ENCODE measurements at regions not wholly inside any gene's neighbourhood (a gene's known extent, or its start where the extent isn't known, plus 50 kb on each side); places are given as distances from the start of the nearest gene placed in this dataset.

DNA sequence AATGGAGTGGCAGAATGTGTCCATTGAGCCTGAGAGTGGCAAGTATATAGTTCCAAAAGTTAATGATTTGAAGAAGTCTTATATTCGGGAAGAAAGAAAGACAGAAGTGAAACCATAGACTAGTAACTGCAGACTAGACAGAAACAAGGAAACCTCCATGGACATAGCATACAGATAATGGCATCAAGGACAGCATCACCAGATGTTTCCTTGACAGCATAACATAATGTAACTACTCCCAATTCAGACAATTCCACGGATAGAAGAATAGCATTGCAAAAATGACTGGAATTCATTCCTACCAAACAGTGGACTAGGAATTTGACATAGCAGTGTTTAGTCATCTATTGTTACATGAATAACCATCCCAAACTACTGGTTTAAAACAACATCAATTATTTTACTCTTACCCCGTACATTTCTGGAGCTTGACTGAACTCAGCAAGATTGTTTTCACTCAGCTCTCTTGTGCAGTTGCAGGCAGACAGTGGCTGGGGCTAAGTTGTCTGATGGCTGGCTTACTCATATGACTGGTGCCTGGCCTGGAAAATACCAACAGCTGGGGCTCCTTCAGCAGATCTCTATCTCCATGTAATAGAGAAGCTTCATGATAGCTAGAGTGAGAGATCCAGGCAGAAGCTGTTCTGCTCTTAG lies 109.7 kb upstream of the GADL1 start:
- DNase-seq (ENCODE audit: insufficient read length, low spot score), result peak; percentile 15

DNA sequence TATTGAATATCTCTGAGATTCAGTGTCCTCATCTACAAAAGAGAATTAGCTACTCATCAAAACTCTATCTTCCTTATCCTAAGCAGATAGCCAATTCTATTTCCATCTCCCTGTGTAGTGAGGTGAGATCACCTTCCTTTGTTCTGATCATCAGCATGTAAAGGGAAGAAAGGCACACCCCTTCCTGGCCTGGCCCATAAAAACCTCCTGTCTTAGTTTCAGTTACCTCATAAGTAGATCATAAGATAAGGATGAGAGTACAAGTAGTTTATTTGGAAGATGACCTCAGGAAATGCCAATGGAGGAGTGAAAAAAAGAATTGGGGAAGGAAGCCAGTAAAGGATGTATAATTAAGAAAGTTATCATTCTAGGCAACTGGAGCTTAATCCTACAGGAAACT lies 114.5 kb upstream of the GADL1 start:
- FAIRE-seq (no peak), DNase-seq (ENCODE audit: insufficient read length, low spot score) (no peak)

More for the DNA sequence above, 109.7 kb upstream of the GADL1 start:
- no peak for FAIRE-seq

DNA sequence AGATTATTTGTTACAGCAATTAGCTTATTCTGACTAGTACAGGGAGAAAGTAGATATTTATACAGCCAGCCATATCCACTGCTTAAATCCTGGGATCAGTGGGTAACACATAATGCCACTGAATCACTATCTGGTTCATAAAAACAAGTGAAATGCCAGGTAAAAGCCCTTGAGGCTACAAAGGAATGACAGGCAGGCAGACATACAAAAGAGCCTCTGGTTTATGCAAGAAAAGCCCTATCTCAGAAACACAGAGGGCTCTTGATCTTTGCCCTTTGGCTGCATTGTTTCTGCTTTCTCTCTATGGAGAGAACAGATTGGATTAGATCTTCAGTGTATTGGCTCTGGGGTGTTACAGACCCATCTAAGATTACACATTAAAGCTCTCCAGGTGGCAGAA lies 115.4 kb upstream of the GADL1 start:
- DNase-seq (ENCODE audit: insufficient read length, low spot score), result no peak
- FAIRE-seq, result no peak

DNA sequence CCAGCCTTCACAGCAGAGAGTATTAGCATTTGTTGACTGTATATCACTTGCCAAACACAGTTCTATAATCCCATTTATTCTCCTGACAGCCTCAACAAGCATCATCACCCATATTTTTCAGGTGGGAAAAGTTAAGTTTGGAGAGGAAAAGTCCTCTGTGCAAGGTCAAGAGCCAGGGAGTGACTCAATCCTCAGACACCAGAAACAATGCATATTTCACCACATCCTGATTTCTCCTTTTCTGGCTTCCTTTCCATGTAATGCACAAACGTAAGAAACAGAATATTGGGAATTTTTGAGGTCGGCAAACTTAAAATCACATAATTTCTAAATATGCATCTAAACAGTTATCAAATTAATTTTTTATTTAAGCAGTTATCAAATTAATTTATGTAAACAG lies 116.0 kb upstream of the GADL1 start:
- DNase-seq (ENCODE audit: insufficient read length, low spot score), result peak; percentile 6
- no peak for FAIRE-seq

DNA sequence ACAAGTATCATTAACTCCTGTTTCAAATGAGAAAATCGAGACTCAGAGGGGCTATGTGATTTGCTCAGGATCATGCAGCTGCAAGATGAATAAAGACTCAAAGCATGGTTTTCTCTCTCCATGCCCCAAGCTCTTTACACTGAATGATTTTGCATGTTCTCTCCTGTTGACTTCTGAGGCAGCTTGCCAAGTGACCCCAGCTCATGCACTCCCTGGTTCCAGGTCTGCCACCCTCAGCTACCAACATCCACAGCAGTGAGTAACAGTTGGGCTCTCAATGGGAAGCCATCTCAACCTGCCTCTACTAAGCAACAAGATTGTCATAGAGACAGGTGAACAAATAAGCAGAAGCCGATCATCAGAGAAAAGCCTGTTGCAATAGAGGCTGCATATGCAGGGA lies 116.9 kb upstream of the GADL1 start:
- DNase-seq (ENCODE audit: insufficient read length, low spot score) (no peak), FAIRE-seq (no peak)

DNA sequence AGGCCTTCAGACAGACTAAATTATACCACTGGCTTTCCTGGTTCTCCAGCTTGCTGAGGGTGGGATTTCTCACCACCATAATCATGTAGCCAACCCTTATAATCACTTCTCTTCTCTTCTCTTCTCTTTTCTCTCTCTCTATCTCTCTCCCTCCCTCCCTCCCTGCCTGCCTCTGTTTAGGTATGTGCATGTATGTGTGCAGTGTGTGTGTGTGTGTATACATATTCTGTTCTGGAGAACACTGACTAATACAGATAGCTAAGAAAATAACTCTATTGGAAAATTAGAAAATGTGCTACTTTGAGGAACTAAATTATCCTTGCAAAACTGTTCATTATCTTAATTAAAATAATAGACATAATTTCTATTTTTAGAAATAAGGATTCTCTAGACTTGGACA lies 118.6 kb upstream of the GADL1 start:
- FAIRE-seq (no peak), DNase-seq (ENCODE audit: insufficient read length, low spot score) (no peak)

DNA sequence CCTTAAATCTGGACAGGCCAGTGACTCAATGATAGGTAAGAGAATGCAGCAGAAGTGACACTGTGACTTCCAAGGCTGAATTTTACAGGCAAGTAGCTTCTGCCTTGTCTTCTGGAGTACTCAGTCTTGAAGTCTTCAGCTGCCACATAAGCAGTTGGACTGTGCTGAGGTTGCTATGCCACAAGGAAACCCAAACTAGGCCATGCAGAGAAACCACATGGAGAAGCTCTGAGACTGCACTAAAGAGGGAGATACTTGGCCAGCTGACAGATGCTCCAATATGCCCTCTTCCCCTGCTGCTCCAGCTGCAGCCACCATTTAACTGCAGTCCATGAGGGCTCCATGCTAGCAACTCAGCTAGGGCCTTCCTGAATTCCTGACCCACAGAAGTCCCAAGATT lies 119.4 kb upstream of the GADL1 start:
- FAIRE-seq (no peak), DNase-seq (ENCODE audit: insufficient read length, low spot score) (no peak)

DNA sequence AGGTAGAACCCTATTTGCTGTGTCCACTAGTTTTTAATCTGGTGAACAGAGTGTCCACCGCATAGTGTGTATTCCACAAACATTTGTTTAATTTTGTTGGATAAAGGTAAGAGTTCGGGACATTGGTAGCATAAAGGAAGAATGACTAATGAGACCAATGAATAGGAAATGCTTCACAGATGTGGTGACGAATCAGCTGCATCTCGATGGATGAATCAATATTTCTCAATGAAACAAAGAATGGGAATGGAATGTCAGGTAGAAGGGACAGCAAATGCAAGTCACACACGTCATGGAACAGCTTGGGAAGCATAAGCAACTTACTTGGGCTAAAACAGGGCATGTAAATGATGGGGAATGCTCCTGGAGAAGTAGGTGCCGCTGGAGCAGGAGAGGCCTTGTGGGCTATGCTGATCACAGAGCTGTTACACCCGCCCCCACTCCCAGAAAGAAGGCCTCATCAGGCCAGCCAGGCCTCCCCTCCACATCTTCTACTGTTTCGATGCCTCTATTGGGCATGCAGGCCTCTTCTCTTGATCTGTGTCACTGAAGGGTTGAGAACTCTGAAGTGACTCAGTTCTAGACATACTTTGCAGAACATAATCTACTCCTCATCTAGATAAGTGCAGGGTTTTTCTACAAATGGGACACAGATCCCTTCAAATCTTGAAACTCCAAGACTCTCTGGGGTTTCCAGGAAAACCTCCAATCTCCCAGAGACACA lies 120.0 kb upstream of the GADL1 start:
- no peak for DNase-seq (ENCODE audit: insufficient read length, low spot score)

DNA sequence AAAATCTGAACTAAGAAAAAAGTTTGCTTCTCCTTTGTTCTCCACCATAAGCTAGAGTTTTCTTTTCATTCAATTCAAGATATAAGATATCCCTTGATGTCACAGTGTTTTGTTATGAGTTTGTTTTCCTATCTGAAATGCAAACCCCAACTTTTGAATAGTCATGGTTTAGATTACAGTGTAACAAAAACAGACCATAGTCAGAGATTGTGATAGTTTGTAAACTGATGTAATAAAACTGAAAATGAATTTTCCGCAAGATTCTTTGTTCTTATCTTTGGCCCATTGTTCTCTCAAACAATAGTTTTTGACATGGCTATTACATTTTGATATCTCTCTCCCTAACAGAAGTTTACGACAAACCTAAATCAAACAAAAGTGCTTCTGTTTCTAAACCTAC lies 121.7 kb upstream of the GADL1 start:
- FAIRE-seq (no peak), DNase-seq (ENCODE audit: insufficient read length, low spot score) (no peak)

More for the DNA sequence above, 120.0 kb upstream of the GADL1 start:
- FAIRE-seq, result no peak

DNA sequence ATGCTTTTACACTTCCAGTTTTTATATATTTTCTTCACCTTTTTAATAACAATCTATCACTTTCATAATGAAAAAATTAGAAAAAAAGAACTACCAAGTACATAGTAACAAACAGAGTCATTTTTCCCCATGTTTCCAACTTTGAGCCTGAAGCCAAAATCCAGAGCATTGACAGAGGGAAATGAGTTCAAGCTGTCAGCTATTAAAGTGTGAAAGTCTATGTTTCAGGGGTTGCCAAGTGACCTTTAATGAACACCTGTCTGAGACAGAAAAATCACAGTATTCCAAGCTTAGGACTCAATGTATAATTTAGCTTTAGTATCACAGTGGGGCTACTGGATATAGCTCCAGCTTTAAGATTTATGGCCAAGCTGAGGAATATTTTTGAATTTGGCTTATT lies 128.3 kb upstream of the GADL1 start:
- FAIRE-seq (no peak), DNase-seq (ENCODE audit: insufficient read length, low spot score) (no peak)

DNA sequence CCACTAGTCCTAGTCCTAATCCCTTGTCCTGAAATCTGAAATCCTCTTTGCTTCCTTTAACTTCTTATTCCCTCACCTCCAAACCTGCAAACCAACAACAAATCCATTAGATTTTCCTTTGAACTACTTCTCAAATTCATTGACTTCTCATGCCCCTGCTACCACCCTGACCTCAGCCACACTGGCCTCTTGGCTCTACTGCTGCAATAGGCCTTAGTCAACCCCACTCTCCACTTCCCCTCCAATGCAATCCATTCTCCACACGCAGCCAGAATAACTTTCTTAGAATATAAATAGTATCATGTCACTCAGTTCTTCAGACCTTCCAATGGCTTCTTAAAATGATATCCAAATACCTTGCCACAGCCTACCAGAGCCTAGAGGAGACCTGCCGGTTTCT lies 131.1 kb upstream of the GADL1 start:
- FAIRE-seq (no peak), DNase-seq (ENCODE audit: insufficient read length, low spot score) (no peak)

DNA sequence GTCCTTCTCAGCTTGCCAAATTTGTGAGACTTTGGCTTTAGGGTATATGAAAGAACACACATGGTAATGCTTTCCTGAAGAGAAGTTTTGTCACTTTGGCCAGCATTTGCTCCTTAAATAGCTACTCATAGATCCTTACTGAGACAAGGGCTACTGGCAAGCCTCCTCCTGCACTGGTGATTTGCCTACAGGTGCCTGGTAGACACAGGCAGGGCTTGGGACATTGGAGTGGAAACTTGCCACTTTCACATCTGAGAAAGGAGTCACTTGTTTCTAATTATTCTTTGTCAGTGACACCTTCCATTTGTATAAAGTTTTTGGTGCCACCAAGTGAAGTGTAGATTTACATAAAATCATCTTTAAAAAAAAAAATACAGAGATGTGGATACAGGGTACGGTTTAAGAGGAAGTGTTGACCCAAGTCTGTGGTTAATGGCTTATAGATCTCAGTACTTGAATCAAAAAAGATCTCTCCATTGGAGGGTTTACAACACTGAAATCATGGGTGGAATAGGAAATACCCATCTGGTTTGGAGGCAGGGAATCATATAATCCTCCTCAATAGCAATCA lies 132.8 kb upstream of the GADL1 start:
- no peak for DNase-seq (ENCODE audit: insufficient read length, low spot score)
- FAIRE-seq, result no peak

DNA sequence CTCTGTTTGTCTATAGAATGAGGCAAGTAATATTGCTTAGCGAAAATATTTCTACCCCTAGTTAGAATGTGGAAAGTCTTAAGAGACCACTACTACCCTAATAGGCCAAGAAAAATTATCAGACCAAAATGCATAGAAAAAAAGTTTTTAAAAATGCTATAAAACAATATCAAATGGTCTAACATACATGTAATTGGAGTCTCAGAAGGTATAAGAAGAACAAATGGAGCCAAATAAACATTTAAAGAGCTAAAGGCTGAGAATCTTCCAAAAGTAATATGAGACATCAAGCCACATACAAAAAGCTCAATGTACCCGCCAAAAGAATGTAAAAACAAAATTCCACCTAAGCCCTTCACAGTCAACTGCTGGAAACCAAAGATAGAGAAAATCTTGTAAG lies 133.5 kb upstream of the GADL1 start:
- no peak for FAIRE-seq

DNA sequence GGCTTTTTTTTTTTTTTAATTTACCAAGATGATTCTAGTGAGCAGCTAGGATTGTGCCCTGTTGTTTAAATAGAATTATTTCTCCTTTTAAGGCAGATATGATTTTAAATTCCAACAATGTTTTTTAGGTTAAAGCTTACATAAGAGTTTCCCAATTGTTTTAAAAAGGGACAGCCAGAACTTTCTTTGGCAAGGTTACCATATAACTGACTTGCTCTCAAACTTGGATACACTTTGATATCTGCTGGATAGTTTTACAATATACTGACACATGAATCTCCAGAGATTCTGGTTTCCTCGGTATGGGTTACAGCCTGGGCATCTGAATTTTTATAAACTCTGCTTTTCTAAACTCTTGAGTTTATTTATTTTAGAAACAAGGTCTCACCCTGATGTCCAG lies 134.3 kb upstream of the GADL1 start:
- FAIRE-seq (no peak), DNase-seq (ENCODE audit: insufficient read length, low spot score) (no peak)

More for the DNA sequence above, 133.5 kb upstream of the GADL1 start:
- no peak for DNase-seq (ENCODE audit: insufficient read length, low spot score)

DNA sequence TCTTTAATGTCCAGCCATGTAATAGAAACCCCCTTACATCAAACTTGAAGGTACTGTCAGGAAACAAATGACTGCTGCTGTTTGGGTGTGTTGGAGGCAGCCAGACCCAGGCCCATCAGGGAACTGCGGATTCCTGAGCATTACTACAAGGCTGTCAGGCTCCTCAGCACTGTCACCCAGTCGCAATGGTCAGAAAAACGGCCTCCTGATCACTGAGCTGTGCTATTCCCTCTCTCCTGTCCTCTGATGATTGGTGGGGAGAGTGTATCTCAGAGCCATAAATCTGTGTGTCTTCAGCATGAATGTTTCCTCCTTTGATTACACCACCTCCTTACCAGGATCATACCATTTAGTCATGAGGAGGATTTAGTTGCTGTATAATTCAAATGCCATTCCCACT lies 135.2 kb upstream of the GADL1 start:
- DNase-seq (ENCODE audit: insufficient read length, low spot score) (peak; percentile 21), FAIRE-seq (no peak)

DNA sequence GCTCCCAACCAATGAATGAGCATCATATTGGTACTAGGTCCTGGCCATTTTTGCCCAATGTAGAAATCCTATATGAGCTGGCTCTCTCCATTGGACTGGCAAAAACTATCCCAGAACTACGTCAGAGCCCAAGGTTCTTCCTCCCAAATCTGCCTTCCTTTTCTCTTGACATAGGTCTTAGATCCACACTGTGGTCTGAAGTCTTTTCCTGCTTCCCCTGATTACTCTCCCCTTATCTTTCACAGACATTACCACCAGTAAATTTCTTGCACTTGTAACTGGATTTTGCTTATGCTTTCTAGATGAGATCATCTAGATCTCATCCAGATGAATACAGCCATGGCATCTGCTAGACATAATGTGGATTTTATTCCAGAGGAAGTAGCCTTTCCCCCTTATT lies 141.2 kb upstream of the GADL1 start:
- no peak for FAIRE-seq
- no peak for DNase-seq (ENCODE audit: insufficient read length, low spot score)

DNA sequence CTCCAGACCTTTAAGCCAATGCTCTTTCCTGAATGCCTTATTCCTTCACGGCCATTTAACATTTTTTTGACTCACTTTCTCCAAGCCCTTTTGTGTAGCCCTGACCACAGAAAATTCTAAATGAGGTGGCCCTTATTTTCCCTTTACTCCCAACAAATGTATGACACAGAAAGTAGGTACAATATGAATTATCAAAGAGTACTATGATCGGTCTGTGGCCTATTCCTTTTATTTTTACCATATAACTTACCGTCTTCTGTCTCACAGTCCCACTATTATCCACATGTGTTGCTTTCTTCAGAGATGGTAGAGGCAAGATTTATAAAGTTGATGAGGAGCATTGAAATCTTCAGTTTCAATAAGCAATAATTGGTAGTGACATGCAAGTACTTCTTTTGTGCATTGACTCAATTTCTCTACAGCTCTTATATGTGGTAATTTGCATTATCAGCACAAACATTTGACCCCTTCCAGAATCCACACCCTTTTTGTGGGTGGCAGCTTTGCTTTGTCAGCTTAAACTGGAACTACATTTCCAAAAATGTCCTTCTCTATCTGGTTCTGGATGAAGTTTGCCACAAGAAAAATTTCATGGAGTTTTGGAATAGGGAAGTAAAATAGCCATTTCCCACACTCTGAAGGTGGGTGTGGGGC lies 143.8 kb upstream of the GADL1 start:
- FAIRE-seq, result no peak
- no peak for DNase-seq (ENCODE audit: insufficient read length, low spot score)

DNA sequence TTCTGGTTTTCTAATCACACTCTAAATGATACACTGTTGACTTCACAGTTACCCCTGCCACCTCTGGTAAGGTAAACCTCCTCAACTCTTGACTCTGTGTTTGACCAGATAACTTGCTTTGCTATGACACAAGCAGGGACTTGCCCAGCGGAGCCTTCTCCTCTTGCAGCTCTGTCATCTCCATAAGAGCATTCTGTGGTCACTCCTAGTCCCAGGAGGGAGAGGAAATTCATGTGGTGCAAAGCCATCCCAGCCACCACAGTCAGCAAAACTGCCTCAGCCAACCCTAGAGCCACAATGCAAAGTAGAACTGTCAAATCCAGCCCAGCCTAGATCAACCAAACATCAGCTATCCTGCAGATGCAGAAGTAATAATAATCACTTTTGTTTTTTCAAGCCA lies 144.7 kb upstream of the GADL1 start:
- no peak for DNase-seq (ENCODE audit: insufficient read length, low spot score)
- FAIRE-seq, result no peak

DNA sequence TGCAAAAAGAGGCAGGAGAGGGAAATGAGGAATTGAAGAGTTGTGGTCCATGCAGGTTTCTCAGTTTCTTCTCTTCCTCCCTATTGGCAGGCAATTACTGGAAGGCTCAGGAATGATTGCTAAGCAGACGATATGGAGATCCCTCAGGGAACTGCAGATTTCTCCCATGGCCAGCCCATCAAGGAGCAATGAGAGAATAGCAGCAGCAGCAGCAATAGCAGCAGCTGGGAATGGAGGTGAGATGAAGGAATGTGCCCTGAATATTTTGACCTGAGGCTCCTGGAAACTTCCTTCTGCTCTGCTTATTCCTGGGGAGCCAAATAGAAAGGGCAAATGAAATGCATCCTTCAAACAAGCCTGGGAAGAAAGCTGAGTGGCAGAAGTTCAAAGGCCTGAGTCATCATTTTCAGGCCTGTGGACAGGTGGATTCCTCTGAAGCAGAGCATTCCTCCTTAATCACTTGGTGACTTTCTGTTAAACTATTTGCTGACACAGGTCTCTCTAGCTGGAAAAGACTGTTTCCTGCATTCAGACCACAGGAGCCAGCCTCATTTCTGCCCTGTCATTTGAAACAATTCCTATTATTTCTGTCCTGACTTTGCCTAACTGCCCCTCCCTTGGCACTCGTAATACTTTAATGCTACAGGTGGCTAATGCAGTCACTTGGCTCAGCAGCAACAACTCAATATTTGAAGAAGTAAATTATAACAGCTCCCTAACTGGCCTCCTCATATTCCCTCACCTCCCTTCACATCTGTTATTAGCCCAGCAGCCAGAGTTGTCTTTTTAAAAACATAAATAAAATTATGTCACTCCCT lies 146.9 kb upstream of the GADL1 start:
- FAIRE-seq (peak; percentile 69), DNase-seq (ENCODE audit: insufficient read length, low spot score) (peak; percentile 83)

DNA sequence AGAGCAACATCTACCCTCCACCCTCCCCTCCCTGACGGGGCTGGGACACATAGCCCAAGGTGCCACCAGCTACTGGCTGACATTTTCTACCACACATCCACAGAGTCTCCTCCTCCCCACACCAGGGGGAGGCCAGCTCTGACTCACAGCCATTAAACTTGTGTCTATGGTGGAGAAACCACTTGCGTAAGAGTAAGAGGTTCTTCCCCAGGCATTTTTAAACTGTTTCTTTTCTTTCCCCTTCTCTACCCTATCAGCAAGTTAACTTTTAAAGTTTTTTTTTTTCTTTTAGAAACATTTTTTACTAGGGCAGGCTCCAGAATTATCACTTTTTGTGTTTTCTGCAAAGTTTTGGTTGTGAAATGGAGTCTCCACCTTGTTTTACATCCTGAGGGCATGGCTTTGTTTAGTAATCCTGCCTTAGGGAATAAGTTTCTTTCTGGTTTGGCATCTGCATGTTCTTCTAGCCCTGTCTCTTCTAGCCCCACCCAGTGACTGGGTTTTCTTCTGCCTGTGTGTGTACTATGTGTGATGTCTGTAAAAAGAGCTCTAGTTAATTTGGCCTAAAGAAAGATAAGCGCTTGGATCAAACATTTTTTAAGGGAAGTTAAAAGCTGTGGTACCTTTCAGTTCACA lies 148.8 kb upstream of the GADL1 start:
- DNase-seq (ENCODE audit: insufficient read length, low spot score), result no peak
- FAIRE-seq, result no peak

Data from HTR-8/SVneo (cell line).